ENCODE measurements at regions not wholly inside any gene's neighbourhood (a gene's known extent, or its start where the extent isn't known, plus 50 kb on each side); places are given as distances from the start of the nearest gene placed in this dataset.

DNA sequence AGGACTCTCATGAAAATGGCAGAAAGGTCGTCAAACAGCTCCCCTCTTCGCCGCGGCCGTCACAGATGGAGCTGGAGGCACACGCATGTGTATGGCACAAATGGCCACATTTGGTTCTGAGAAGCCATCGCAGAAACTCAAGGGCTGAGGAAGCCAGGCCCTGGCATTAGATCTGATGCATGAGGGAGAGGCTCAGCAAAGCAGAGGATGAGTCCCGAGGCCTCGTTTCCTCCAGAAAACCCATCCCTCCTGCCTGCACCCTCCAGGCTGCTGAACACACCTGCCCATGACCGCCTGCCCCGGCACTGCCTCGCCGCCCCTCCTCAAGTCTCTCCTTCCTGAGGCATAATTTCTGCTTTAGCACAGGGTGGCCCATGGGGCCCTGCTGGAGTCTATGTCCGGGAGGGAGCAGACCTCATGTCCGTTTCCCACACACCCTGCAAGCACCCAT, 240.3 kb downstream of the DLL1 start:
- no peak for TF ChIP-seq CTCF (conservative IDR thresholded peaks at IDR 0.05)
- TF ChIP-seq ZFX (IDR thresholded peaks at IDR 0.05) = no peak

All from C4-2B (cell line).